ENCODE measurements at regions not wholly inside any gene's neighbourhood (a gene's known extent, or its start where the extent isn't known, plus 50 kb on each side); places are given as distances from the start of the nearest gene placed in this dataset.

GRCh38 chr1:87560137-87560536 is 231.5 kb downstream of the LMO4 start:
- TF ChIP-seq CTCF (conservative IDR thresholded peaks at IDR 0.05; ENCODE audit: low read depth, low read length) (no peak), EZH2 (IDR thresholded peaks at IDR 0.05; ENCODE audit: borderline replicate concordance, low read depth, low read length, poor library complexity, severe bottlenecking) (no peak)

Measured in A673 (cell line).